K562 (cell line): ENCODE measurements at regions not wholly inside any gene's neighbourhood (a gene's known extent, or its start where the extent isn't known, plus 50 kb on each side); places are given as distances from the start of the nearest gene placed in this dataset.

Experiments
- CBX3 ChIP-seq, 2 experiments: IDR thresholded peaks; 1 replicate in 1 of 2; 2 replicates in 1 of 2; pipeline ENCODE4 v1.6.1; 2012; ENCODE audit warnings: inconsistent platforms in 2 of 2, low read length in 2 of 2, borderline replicate concordance in 1 of 2, control low read depth in 1 of 2
- FOXP4 ChIP-seq: sonication (generic); formaldehyde crosslinking; IDR thresholded peaks from 2 replicates; pipeline ENCODE4 v1.8.0; 2022; ENCODE audit warnings: mild to moderate bottlenecking, missing genetic modification reagents, borderline replicate concordance
- ILF3 ChIP-seq: fragments of 450-650 bp; IDR thresholded peaks from 2 replicates; pipeline ENCODE4 v1.6.1; 2018; ENCODE audit warnings: antibody characterized with exemption, mild to moderate bottlenecking, moderate library complexity, borderline replicate concordance
- KLF13 ChIP-seq: fragments of 450-650 bp; IDR thresholded peaks from 2 replicates; pipeline ENCODE4 v1.6.1; 2016; ENCODE audit warnings: missing genetic modification characterization, low read depth, mild to moderate bottlenecking, missing compliant biosample characterization, moderate library complexity, borderline replicate concordance
- ZC3H4 ChIP-seq: sonication (generic); formaldehyde crosslinking; IDR thresholded peaks from 2 replicates; pipeline ENCODE4 v1.9.0; 2021; ENCODE audit warnings: missing genetic modification reagents, borderline replicate concordance
- ZFX ChIP-seq: sonication (generic); formaldehyde crosslinking; IDR thresholded peaks from 2 replicates; pipeline ENCODE4 v1.8.0; 2022; ENCODE audit warnings: mild to moderate bottlenecking, missing genetic modification reagents, moderate library complexity
- ZNF518B ChIP-seq: fragments of 250-450 bp; sonication (Bioruptor Pico); IDR thresholded peaks from 2 replicates; pipeline ENCODE4 v1.5.0; 2021; ENCODE audit warnings: mild to moderate bottlenecking, moderate library complexity
- ZZZ3 ChIP-seq: fragments of 450-650 bp; IDR thresholded peaks from 2 replicates; pipeline ENCODE4 v1.6.1; 2016; ENCODE audit warnings: antibody characterized with exemption, mild to moderate bottlenecking, moderate library complexity

GRCh38 chr2:53170466-53170865 is 597.1 kb upstream of the CHAC2 start:
- no peak for TF ChIP-seq ILF3
- no peak for TF ChIP-seq ZNF518B (CRISPR knock-in tag)
- TF ChIP-seq ZZZ3, result no peak
- TF ChIP-seq ZFX (CRISPR knock-in tag), result no peak
- no peak for TF ChIP-seq ZC3H4 (CRISPR knock-in tag)
- TF ChIP-seq KLF13, result no peak
- TF ChIP-seq FOXP4 (CRISPR knock-in tag), result no peak
- no peak for TF ChIP-seq CBX3 (IDR thresholded peaks at IDR 0.05; ENCODE audit: borderline replicate concordance in 1 of 2, low read length in 2 of 2)
